Keratinocyte (primary cell): ENCODE measurements at regions not wholly inside any gene's neighbourhood (a gene's known extent, or its start where the extent isn't known, plus 50 kb on each side); places are given as distances from the start of the nearest gene placed in this dataset.

Experiments used
- DNase-seq: peaks from one replicate; pipeline ENCODE4 v3.0.0-alpha.2; 2011; ENCODE audit warnings: low read depth, missing footprints, low spot score
- FAIRE-seq: peaks from 2 replicates; lab custom pipeline; 2011; peaks lifted over from hg19 to GRCh38; lab: Jason Lieb, UNC
- H2AFZ ChIP-seq: 2 replicates; pipeline ENCODE4 v1.6.0; 2012; ENCODE audit warnings: low read length, control low read depth, inconsistent platforms; ENCODE audit not compliant: control insufficient read depth
- H3K27ac ChIP-seq: 2 replicates; pipeline ENCODE4 v1.5.1; 2011; ENCODE audit warnings: low read length; ENCODE audit not compliant: control insufficient read depth, insufficient read depth
- H3K27me3 ChIP-seq: 3 replicates; pipeline ENCODE4 v1.6.0; 2011; ENCODE audit warnings: low read length; ENCODE audit not compliant: control insufficient read depth, insufficient read depth; ENCODE audit errors: extremely low read depth
- H3K36me3 ChIP-seq, 2 experiments: 2 replicates in 1 of 2; 3 replicates in 1 of 2; pipeline ENCODE4 v1.5.1; 2011; ENCODE audit warnings: low read length in 2 of 2, mild to moderate bottlenecking in 1 of 2; ENCODE audit not compliant: control insufficient read depth in 2 of 2, insufficient read depth in 2 of 2; ENCODE audit errors: extremely low read depth in 1 of 2
- H3K4me1 ChIP-seq: 3 replicates; pipeline ENCODE4 v1.5.1; 2011; ENCODE audit warnings: low read length; ENCODE audit not compliant: control insufficient read depth, insufficient read depth; ENCODE audit errors: extremely low read depth
- H3K4me2 ChIP-seq: 3 replicates; pipeline ENCODE4 v1.6.0; 2011; ENCODE audit warnings: low read depth, low read length; ENCODE audit not compliant: control insufficient read depth, insufficient read depth; ENCODE audit errors: extremely low read depth
- H3K4me3 ChIP-seq, 3 experiments: fragments of 200-600 bp in 1 of 3; sonication (generic) in 1 of 3; 2 replicates in 2 of 3; 3 replicates in 1 of 3; pipeline ENCODE4 v1.5.1; 2011 to 2016; ENCODE audit warnings: low read length in 3 of 3, mild to moderate bottlenecking in 3 of 3, control low read depth in 2 of 3, inconsistent platforms in 1 of 3, low read depth in 1 of 3, mixed read lengths in 1 of 3, mixed run types in 1 of 3, moderate library complexity in 1 of 3; ENCODE audit not compliant: control insufficient read depth in 2 of 3, insufficient read depth in 2 of 3; ENCODE audit errors: extremely low read depth in 1 of 3
- H3K79me2 ChIP-seq: 2 replicates; pipeline ENCODE4 v1.6.0; 2012; ENCODE audit warnings: low read length; ENCODE audit not compliant: control insufficient read depth, insufficient read depth
- H3K9ac ChIP-seq: 3 replicates; pipeline ENCODE4 v1.6.0; 2011; ENCODE audit warnings: low read length; ENCODE audit not compliant: control insufficient read depth, insufficient read depth; ENCODE audit errors: extremely low read depth
- H3K9me1 ChIP-seq: 3 replicates; pipeline ENCODE4 v1.6.0; 2011; ENCODE audit warnings: low read length; ENCODE audit not compliant: control insufficient read depth, insufficient read depth; ENCODE audit errors: extremely low read depth
- H3K9me3 ChIP-seq: 2 replicates; pipeline ENCODE4 v1.5.1; 2012; ENCODE audit warnings: low read depth, low read length; ENCODE audit not compliant: control insufficient read depth
- H4K20me1 ChIP-seq: 3 replicates; pipeline ENCODE4 v1.6.0; 2011; ENCODE audit warnings: low read length; ENCODE audit not compliant: control insufficient read depth, insufficient read depth; ENCODE audit errors: extremely low read depth
- EZH2 ChIP-seq: IDR thresholded peaks from one replicate; pipeline ENCODE4 v1.6.1; 2012; ENCODE audit warnings: inconsistent platforms, mild to moderate bottlenecking, low read length, moderate library complexity
- dilution Hi-C: fragments of 300-500 bp; cut with MboI; formaldehyde crosslinking; loops from one replicate; pipeline ENCODE4 v1.7.0; 2020; ENCODE audit warnings: low sequenced_read_pairs; ENCODE audit not compliant: extremely low pct_ligation_motif_present
- TF ChIP-seq, protein P1 (sequence below), 3 experiments: IDR thresholded peaks in 1 of 3; conservative IDR thresholded peaks in 1 of 3; optimal IDR thresholded peaks in 1 of 3; 2 replicates in 2 of 3; 3 replicates in 1 of 3; pipeline versions ENCODE3 to v1.5.1; 2011; ENCODE audit warnings: low read length in 3 of 3, mild to moderate bottlenecking in 3 of 3, moderate library complexity in 2 of 3, control low read depth in 1 of 3, inconsistent platforms in 1 of 3; ENCODE audit not compliant: insufficient read depth in 2 of 3; ENCODE audit errors: extremely low read depth in 1 of 3

DNA sequence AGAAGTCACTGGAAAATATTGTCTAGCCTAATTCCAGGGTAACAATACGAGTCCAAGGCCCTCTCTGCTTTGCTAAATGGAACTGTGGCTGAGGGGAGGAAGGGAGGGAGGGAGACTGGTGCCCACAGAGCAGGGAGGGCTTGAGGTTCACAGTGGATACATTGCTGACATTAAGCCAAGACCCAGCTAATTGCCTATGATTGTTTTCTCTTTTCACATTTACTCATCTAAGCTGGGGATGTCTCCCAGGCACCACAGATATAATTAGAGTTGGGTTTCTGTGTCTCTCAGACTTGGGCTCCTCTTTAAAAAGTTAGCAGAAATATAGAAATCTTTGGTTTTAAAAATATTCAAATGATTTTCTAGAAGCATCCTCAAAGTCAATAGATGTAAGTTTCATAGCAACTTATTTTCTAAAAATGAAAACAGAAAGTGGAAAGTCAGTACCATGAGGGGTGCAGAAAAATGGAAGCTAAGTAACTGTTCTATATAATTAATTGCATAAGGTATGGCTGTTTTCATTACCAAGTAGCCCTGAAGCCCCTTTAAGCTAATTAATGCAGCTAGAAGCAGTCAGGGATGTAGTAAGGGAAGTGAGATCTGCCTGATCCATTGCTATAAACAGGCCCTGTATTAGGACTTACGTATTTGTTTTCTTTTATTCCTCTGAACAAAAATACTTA, 259.8 kb downstream of the NDUFS4 start:
- H3K27ac ChIP-seq = no peak overlapping the region
- H2AFZ ChIP-seq = no peak overlapping the region
- no peaks in the 10 kb centered on the region for H3K4me1 ChIP-seq
- H3K4me3 ChIP-seq = no peak overlapping the region
- no peaks in the 10 kb centered on the region for H3K27me3 ChIP-seq
- FAIRE-seq (no peak), DNase-seq (no peak)
- H3K4me2 ChIP-seq = no peak overlapping the region
- H3K9me1 ChIP-seq = no peaks in the 10 kb centered on the region
- no peaks in the 10 kb centered on the region for H3K79me2 ChIP-seq
- H3K9ac ChIP-seq = no peak overlapping the region
- TF ChIP-seq, protein P1, sequence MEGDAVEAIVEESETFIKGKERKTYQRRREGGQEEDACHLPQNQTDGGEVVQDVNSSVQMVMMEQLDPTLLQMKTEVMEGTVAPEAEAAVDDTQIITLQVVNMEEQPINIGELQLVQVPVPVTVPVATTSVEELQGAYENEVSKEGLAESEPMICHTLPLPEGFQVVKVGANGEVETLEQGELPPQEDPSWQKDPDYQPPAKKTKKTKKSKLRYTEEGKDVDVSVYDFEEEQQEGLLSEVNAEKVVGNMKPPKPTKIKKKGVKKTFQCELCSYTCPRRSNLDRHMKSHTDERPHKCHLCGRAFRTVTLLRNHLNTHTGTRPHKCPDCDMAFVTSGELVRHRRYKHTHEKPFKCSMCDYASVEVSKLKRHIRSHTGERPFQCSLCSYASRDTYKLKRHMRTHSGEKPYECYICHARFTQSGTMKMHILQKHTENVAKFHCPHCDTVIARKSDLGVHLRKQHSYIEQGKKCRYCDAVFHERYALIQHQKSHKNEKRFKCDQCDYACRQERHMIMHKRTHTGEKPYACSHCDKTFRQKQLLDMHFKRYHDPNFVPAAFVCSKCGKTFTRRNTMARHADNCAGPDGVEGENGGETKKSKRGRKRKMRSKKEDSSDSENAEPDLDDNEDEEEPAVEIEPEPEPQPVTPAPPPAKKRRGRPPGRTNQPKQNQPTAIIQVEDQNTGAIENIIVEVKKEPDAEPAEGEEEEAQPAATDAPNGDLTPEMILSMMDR (optimal IDR thresholded peaks at IDR 0.05 in 1 of 3, IDR thresholded peaks at IDR 0.05 in 1 of 3, conservative IDR thresholded peaks at IDR 0.05 in 1 of 3; ENCODE audit: extremely low read depth in 1 of 3, insufficient read depth in 2 of 3, low read length in 3 of 3) = no peak
- no peak for TF ChIP-seq EZH2
- no peaks in the 10 kb centered on the region for H4K20me1 ChIP-seq
- no peaks in the 10 kb centered on the region for H3K9me3 ChIP-seq
- H3K36me3 ChIP-seq = no peaks in the 10 kb centered on the region
- dilution Hi-C loops = no loop called here

DNA sequence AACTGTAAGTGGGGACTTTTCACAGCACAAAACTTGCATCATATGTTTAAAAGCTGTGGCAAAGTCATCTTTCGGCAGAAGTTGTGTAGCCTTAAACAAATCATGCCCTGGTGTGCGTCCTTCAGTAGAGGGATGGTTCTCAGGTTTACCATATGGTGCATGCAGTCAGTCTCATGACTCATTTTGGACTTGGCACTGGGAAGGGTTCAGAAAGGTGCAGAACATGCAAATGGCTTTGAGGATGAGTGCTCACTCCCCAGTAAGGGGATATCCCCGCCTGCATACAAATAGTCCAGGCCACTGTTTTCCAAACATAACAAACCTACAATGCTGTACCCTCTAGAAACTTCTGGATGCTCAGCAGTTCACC, 260.3 kb downstream of the NDUFS4 start:
- TF ChIP-seq, protein P1 (optimal IDR thresholded peaks at IDR 0.05 in 1 of 3, IDR thresholded peaks at IDR 0.05 in 1 of 3, conservative IDR thresholded peaks at IDR 0.05 in 1 of 3; ENCODE audit: extremely low read depth in 1 of 3, insufficient read depth in 2 of 3, low read length in 3 of 3) = no peak
- no peak for TF ChIP-seq EZH2
- no peaks in the 10 kb centered on the region for H3K27me3 ChIP-seq
- no peak overlapping the region for H2AFZ ChIP-seq
- no peak overlapping the region for H3K4me2 ChIP-seq
- H3K9me3 ChIP-seq = no peaks in the 10 kb centered on the region
- DNase-seq (peak; percentile 2), FAIRE-seq (no peak)
- no peaks in the 10 kb centered on the region for H3K79me2 ChIP-seq
- no peaks in the 10 kb centered on the region for H3K36me3 ChIP-seq
- H3K27ac ChIP-seq = no peak overlapping the region
- no peaks in the 10 kb centered on the region for H3K9me1 ChIP-seq
- dilution Hi-C loops = no loop called here
- H3K4me3 ChIP-seq = no peak overlapping the region
- no peaks in the 10 kb centered on the region for H3K4me1 ChIP-seq
- no peaks in the 10 kb centered on the region for H4K20me1 ChIP-seq
- no peak overlapping the region for H3K9ac ChIP-seq
